ENCODE measurements at regions not wholly inside any gene's neighbourhood (a gene's known extent, or its start where the extent isn't known, plus 50 kb on each side); places are given as distances from the start of the nearest gene placed in this dataset.

- no peak for ATAC-seq
- Histone ChIP-seq H3K36me3 (no peaks in the 10 kb centered on the region), H3K4me3 (no peak overlapping the region), H3K27me3 (no peaks in the 10 kb centered on the region), H3K27ac (no peak overlapping the region), H3K9me3 (no peaks in the 10 kb centered on the region), H3K4me1 (peaks cover 3% of the 10 kb centered on the region)
- TF ChIP-seq, protein P1, sequence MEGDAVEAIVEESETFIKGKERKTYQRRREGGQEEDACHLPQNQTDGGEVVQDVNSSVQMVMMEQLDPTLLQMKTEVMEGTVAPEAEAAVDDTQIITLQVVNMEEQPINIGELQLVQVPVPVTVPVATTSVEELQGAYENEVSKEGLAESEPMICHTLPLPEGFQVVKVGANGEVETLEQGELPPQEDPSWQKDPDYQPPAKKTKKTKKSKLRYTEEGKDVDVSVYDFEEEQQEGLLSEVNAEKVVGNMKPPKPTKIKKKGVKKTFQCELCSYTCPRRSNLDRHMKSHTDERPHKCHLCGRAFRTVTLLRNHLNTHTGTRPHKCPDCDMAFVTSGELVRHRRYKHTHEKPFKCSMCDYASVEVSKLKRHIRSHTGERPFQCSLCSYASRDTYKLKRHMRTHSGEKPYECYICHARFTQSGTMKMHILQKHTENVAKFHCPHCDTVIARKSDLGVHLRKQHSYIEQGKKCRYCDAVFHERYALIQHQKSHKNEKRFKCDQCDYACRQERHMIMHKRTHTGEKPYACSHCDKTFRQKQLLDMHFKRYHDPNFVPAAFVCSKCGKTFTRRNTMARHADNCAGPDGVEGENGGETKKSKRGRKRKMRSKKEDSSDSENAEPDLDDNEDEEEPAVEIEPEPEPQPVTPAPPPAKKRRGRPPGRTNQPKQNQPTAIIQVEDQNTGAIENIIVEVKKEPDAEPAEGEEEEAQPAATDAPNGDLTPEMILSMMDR (IDR thresholded peaks at IDR 0.05) = no peak
- no peak for DNase-seq
- intact Hi-C loops (cut with DNase I) = loop anchor here (5.0 kb wide), 1 partner anchor 180 kb away; no protein-coding TSS in a partner anchor
These were observed 59.2 kb upstream of the RCBTB2 start for GRCh38 chr13:48591889-48592687.

GRCh38 chr13:48592688-48593049, 59.8 kb upstream of the RCBTB2 start:
- Histone ChIP-seq H3K4me3 (no peak overlapping the region), H3K9me3 (no peaks in the 10 kb centered on the region), H3K27ac (no peak overlapping the region), H3K27me3 (no peaks in the 10 kb centered on the region), H3K36me3 (no peaks in the 10 kb centered on the region), H3K4me1 (no peaks in the 10 kb centered on the region)
- ATAC-seq = no peak
- intact Hi-C loops (cut with DNase I) = loop anchor here (5.0 kb wide), 1 partner anchor 180 kb away; no protein-coding TSS in a partner anchor
- no peak for DNase-seq
- TF ChIP-seq, protein P1 (IDR thresholded peaks at IDR 0.05) = no peak

DNA sequence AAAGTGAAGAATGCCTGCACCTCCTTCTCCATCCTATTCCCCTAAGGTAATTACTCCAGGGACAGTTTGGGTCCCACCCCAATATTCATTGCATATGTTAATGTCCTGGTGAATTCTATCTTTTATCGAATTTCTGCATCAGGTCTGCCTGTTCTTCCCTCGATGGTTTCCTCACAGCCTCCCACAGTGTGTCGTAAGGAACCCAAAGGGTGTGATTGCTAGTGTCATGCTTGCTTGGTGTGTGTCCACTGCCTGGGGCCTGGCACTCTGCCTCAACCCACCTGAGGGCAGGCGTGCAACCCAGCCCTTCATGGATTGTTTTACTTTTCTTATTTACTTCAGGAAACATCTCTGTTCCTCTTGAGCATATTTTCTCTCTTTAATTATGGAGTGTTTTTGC, 60.2 kb upstream of the CYSLTR2 start:
- no peak for DNase-seq
- no peak for ATAC-seq
- no peaks in the 10 kb centered on the region for H3K36me3 ChIP-seq
- TF ChIP-seq, protein P1 (IDR thresholded peaks at IDR 0.05) = no peak
- H3K27ac ChIP-seq = no peak overlapping the region
- H3K4me1 ChIP-seq = no peaks in the 10 kb centered on the region
- H3K27me3 ChIP-seq = no peaks in the 10 kb centered on the region
- intact Hi-C loops (cut with DNase I) = loop anchor here (5.0 kb wide), 1 partner anchor 179 kb away; no protein-coding TSS in a partner anchor
- no peaks in the 10 kb centered on the region for H3K9me3 ChIP-seq
- H3K4me3 ChIP-seq = no peak overlapping the region

DNA sequence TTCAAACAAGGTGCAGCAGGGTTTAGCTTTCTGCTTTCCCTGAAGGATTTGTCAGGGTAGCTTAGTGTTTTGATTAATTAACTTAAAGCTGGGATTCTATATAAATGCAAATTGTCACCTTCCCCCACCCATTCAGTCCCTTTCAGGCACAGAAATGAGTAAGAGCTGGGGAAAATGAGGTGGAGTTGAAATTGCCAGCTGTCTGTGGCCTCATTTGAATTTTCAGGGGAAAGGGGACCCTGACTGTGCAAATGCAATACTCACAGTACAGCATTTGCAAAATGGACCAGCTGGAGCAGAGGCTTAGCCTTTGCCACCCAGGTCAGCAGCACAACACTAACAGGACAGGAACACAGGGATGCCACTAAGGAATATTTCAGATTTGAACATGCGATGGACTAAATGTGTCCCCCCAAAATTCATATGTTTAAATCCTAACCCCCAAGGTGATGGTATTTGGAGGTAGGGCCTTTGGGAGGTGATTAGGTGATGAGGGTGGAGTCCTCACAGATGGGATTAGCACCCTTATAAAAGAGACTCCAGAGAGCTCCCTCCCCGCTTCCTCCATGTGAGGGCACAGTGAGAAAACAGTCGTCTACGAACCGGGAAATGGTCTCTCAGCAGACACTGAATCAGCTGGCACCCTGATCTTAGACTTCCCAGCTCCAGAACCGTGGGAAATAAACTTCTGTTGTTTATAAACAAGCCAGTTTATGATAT, 59.5 kb upstream of the CYSLTR2 start:
- H3K4me3 ChIP-seq = no peak overlapping the region
- no peak for DNase-seq
- TF ChIP-seq, protein P1 (IDR thresholded peaks at IDR 0.05) = no peak
- H3K4me1 ChIP-seq = no peaks in the 10 kb centered on the region
- ATAC-seq = no peak
- intact Hi-C loops (cut with DNase I) = loop anchor here (5.0 kb wide), 1 partner anchor 178 kb away; no protein-coding TSS in a partner anchor
- no peaks in the 10 kb centered on the region for H3K9me3 ChIP-seq
- no peaks in the 10 kb centered on the region for H3K27me3 ChIP-seq
- H3K27ac ChIP-seq = no peak overlapping the region
- no peaks in the 10 kb centered on the region for H3K36me3 ChIP-seq

GRCh38 chr13:48595431-48596429, 58.0 kb upstream of the CYSLTR2 start:
- intact Hi-C loops (cut with DNase I) = no loop called here
- DNase-seq = no peak
- H3K27ac ChIP-seq = no peak overlapping the region
- H3K9me3 ChIP-seq = no peaks in the 10 kb centered on the region
- peak; percentile 90 for ATAC-seq
- no peaks in the 10 kb centered on the region for H3K36me3 ChIP-seq
- no peaks in the 10 kb centered on the region for H3K27me3 ChIP-seq
- no peak overlapping the region for H3K4me3 ChIP-seq
- H3K4me1 ChIP-seq = no peaks in the 10 kb centered on the region
- TF ChIP-seq, protein P1 (IDR thresholded peaks at IDR 0.05) = peak; percentile 58
